HG02884 (cell line): ENCODE measurements at regions not wholly inside any gene's neighbourhood (a gene's known extent, or its start where the extent isn't known, plus 50 kb on each side); places are given as distances from the start of the nearest gene placed in this dataset.

Experiments
- ATAC-seq: cut with Tn5 transposase; IDR thresholded peaks from one replicate; pipeline ENCODE4 v1.9.1; 2021; ENCODE audit warnings: mild to moderate bottlenecking, moderate library complexity; ENCODE audit not compliant: unreplicated experiment

DNA sequence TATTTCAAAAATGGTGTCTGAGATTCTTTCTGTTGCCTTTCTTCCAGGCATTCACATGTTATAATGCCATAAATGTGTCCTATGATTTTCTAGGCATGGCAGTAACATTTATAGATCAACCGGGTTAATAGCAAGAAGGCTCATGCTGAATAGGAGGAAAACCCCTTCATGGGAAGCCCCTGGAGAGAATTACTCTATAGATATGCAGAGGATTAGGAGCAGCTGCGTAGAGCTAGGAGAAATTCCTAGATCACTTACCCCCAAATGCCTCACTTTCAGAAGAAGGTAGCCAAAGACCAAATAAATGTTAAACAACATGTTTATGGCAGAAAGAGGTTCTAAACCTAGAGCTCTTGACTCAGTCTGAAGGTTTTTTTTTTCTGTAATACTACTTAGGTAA lies 153.4 kb upstream of the CTNNA2 start:
- ATAC-seq: no peak

GRCh38 chr2:79355569-79355968 lies 157.3 kb upstream of the CTNNA2 start:
- ATAC-seq: no peak

- no peak for ATAC-seq
These were observed 167.9 kb upstream of the REG3A start for GRCh38 chr2:79327460-79327859.

DNA sequence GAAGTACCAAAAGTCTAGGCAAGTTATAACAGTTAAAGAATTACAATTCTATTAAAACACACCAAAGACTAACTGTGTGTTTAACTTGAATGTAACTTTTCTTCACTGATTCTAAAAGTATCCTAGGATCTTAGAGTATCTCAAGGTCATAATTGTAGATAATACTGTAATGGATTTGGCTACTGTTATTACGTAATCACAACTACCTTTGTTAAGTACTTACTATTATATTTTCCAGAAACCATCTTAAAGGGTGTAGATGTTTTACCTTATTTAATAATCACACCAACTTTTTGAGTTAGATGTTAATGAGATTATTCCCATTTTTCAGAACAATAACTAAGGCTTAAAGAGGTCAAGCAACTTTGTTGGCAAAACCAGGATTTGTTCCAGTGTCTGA lies 161.3 kb upstream of the REG3A start:
- no peak for ATAC-seq

DNA sequence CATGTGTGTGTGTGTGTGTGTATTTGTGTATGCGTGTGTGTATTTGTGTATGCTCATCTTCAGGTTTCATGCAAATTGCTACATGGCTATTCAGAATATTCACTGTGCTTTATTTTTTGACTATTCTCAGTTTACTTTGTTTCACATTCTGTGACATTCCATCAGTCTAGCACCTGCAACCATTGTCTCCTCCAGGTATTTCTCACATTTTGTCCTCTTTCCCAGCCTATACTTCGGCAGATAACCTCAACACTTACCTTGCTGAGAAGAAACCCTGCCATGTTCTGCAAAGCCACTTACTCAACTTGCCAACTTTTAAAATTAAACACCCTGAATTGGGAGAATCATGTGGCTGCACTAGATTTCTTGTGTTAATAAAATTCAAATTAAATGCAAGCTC lies 135.4 kb upstream of the REG3A start:
- ATAC-seq: no peak

DNA sequence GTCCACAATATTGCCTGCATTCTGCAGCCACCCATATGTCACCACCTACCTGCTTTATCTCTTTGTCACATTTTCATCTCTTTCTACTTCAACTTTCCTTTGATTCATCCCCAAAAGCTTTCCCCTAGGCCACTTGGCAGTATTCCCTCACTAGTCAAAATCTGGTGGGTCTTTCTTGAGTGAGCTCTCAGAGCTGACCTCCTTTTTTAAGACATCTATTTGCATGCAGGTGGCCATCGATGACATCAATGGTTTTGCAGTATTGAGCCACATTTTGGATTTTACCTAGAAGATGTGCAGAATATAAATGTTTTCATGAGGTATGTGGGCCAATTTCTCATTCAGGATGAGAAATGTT lies 133.4 kb upstream of the REG3A start:
- no peak for ATAC-seq

DNA sequence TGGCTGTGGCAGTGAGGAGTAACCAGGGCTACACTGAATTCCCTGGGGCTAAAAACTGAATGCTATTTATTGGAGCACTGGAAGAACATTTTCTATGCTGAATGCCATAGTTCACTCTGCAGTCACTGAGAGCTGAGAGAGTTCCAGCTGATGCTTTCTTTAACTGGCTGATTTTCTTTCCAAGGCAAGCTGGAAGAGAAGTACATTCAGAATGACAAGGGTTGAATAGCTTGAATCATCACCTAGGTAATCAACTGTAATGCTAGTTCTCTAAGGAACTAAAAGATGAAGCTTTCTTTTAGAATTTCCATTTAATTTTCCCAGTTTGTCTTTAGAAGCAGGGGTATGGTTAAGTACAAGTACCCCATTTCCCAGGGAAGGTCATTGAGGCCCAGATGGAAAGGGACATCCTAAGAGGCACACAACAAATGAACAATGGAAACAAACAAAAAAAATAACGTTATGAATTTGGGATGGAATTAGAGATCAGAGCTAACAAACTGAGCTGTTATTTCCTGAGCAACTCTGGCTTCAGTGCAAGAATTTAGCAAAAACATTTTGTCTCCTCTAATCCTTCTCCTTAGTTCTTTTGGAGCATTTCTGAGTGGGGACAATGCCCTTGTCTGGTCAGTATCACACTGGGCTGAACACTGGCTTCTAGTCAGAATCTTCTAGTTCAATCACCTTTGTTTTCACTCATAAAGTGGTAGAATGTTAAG lies 132.8 kb upstream of the REG3A start:
- no peak for ATAC-seq

DNA sequence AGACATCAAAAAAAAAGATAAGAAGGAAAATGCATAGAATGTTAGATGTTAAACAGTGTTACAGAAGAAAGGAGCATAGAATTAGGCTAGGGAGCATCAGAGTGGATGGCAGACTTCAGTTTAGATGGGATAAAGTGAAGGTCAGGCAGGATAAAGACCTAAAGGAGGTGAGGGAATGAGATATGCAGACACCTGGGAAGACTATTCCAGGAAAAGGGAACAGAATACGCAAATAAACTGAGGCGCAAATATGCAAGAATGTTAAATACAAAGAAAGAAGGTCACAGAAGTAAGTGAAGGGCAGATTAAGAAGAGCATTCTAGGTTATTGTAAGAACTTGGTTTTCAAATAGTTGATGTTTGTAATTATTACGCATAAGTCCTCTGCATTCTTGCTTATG lies 116.3 kb upstream of the REG3A start:
- no peak for ATAC-seq

DNA sequence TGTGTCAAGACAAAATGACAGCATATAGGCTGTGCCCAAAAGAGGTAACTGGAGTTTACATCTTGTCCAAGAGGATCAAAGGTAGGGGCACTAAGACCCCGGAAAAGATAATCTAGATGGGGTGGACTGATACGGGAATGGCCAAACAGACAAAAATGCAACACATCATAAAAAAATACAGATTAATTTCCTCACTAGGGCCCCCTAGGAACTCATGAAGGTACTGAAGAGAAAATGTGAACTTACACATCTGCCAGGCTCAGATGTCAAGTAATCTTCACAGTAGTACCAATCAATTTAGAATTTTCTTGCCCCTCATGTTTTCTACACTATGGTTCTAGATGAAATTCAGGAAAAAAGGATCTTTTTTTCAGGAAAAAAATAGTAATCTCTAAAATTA lies 115.6 kb upstream of the REG3A start:
- ATAC-seq: no peak

DNA sequence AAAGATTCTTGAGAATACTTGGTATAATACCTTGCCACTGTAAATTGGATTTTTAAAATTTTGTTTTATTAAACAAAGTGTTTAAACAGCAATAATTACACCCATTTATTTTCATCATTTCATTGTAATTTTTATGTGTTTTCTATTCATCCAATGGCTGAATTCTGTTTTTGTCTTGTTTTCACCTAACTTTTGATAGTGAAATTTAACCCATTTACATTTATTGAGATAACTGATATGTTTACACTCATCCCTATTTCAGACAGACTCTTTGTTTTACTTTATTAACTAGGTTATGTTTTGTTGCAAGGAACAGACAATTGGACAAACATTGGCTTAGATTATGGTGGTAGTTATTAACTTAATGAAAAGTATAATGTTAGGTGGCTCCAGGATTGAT lies 113.1 kb upstream of the REG3A start:
- ATAC-seq: no peak

DNA sequence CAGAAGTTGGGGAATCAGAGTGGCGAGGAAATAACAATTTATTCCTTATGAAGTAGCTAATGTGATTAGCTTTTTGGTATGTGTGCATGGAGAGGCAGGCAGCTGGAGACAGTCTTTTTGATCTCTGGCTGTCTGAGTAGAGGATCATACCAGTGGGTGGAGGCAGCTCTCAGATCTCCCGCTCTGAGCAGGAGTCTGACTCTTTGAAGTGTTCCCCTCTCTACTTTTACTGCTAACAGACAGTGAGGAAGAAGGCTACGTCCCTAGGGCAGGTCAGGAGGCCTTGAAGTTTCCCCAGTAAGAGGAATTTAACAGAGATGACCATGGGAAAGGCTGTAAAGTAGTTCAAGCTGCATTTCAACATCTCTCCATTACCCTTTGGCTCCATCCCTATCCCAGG lies 111.9 kb upstream of the REG3A start:
- ATAC-seq: no peak

DNA sequence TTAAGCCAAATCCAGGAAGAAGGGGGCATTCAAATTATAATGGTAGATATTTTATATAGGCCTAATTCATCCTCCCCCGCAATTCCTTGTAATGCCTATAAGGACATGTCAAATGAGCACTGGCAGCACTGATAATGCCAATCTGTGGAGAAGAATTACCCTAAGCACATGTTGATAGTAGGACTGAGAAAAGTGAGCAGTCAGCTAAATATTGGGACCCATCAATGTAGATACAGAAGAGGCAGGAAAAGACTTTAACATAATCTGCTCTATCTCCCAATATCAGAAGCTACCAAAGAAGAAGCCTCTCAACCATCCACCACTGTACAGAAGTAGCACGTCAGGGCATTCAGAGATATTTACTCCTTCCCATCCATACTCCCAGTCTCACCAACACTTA lies 101.3 kb upstream of the REG3A start:
- ATAC-seq: no peak

- ATAC-seq: no peak
These were observed 100.4 kb upstream of the REG3A start for GRCh38 chr2:79259959-79260358.

DNA sequence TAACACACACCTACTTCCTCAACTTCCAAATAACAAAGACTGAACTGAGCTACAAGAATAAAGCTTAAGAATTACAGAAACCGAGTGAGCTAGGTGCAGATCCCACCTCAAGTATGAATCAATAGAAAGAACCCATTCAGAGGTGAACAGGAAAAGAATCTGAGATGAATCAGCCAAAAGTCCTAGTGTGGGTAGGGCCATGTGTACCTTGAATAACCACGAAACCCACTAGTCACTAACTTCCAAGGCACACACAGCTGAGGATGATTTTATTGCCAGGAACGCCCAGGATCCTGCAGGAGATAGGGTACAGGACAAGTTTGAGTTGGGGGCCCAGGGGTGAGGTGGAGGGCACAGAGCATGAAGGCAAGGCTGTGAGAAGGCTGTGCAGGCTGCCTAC lies 99.7 kb upstream of the REG3A start:
- no peak for ATAC-seq

GRCh38 chr2:79253243-79253774 lies 93.8 kb upstream of the REG3A start:
- ATAC-seq: no peak

DNA sequence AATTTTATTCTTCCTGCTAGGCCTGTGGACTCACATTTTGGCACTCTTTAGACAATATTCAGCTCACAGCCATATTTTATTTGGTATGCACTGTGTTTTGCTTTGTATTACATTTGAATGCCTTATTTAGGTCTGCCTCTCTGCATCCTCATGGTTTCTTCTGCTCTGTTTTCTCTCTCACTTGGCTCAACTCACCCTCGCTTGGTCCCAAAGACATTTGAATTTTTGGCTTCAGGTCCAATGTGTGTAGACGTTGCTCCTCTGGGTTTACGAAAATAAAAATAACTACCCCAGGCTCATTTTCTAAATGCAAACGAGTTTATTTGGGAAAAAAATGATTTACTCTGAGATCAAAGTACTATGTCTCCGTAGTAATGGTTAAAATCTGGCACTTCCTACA lies 91.1 kb upstream of the REG3A start:
- no peak for ATAC-seq

- ATAC-seq: no peak
These were observed 89.2 kb upstream of the REG3A start for GRCh38 chr2:79248776-79249175.

DNA sequence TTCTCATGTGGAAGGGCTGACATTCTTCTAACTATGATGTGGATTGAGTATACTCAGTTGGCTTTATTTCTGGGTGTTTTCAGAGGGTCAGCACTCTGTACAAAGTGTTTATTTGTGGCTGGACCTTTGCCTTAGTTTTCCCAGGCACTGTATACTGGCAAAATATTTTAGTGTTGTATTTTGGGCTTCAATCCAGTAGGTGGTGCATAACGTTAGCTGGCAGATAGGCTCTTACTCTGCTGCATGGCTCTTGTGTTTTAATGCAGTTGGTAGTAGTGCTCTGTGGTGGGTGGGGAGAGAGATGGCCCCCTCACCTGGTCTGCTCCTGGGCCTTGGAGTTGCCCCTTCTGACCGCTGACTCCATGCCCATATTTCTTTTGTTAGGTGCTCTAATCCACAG lies 75.6 kb upstream of the REG3A start:
- ATAC-seq: no peak

DNA sequence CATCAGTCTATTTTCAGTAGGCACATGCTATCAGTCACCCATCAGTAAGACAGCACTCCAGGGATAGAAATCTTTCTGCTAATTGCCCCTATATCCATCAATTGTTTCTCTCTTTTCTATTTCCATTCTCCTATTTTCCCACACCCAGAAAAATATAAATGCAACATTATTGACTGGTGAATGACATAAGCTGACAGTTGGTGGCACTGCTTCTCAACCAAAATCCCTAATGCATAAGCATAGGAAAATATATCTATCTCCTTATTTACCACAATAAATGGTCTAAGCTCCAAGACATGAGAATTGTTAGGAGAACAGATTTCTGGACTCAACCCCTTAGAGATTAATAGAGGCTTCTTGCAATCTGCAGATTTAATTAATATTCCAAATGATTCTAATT lies 64.0 kb upstream of the REG3A start:
- ATAC-seq: no peak

GRCh38 chr2:79219383-79219988 lies 59.9 kb upstream of the REG3A start:
- ATAC-seq: peak; percentile 66

DNA sequence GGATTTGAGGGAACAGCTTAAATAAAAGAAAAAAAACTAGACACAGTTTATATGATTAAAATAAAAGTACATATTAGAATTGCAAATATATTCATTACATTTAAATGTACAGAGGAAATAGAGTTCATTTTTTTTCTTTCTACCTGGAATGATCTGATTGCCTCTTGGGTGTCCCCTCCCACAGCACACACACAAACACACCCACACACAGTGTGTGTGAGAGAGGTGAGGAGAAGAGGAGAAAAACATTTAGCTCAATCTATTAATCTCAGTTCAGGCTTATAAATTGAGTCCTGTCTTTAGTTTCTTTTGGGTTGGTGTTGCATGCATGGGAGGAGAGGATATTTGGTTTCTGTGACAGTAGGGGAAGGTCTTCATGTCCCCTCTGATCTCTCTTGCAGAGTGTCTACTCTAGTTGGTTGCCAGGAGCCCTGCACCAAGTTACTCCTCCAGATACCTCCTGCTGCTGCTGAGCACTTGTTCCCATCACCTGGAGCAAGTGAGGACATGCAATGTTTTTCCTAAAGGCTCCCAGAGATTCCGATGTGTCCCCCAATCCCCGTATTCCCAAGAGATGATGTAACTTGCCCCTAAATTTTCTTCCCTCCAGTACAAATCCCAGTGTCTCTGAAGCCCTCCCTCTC lies 50.8 kb upstream of the REG3A start:
- ATAC-seq: no peak
